ENCODE measurements at regions not wholly inside any gene's neighbourhood (a gene's known extent, or its start where the extent isn't known, plus 50 kb on each side); places are given as distances from the start of the nearest gene placed in this dataset.

DNA sequence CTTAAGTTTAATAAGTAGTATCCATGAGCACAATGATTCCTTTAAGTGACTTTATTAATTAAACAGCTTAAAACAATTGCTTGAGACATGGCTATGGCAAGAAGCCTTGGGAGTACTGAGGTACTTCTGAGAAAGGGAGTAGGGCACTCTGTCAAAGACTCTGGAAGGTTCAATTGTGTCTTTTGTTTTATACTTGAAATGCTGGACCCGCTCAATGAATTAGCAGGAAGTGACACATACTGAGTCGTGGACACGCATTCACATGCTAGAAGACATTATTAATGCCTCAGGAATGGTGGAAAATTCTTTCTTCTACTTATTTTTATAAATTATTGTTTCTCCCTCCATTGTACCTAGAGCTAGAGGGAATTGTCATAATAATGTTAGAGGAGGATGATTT lies 347.3 kb upstream of the ZNF608 start:
- H3K4me3 ChIP-seq (ENCODE audit: control insufficient read depth, low read depth, low read length): no peak overlapping the region
- peak; percentile 83 for DNase-seq (ENCODE audit: low read depth)
- TF ChIP-seq CTCF (conservative IDR thresholded peaks at IDR 0.05; ENCODE audit: control insufficient read depth, insufficient read depth, low read depth, low read length): no peak

DNA sequence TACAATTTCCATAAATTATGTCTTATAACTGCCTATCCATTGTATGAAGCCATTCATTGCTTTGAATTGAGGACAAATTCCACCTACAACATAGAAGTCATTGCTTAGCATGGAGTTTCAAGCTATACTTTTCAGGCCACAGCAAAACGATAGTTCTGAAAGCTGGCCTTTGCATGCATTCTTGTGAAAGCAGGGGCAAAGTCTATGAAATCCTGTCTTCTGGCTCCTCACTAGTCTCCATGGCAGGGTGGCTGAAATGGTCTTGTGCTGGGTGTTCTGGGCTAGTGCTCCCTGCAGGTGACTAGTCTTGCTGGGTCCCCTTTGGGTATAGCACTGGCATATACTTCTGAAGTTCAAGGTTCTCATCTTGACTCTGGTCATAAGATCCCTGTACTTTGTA lies 353.9 kb upstream of the ZNF608 start:
- DNase-seq (ENCODE audit: low read depth): no peak
- H3K4me3 ChIP-seq (ENCODE audit: control insufficient read depth, low read depth, low read length): no peak overlapping the region
- no peak for TF ChIP-seq CTCF (conservative IDR thresholded peaks at IDR 0.05; ENCODE audit: control insufficient read depth, insufficient read depth, low read depth, low read length)

DNA sequence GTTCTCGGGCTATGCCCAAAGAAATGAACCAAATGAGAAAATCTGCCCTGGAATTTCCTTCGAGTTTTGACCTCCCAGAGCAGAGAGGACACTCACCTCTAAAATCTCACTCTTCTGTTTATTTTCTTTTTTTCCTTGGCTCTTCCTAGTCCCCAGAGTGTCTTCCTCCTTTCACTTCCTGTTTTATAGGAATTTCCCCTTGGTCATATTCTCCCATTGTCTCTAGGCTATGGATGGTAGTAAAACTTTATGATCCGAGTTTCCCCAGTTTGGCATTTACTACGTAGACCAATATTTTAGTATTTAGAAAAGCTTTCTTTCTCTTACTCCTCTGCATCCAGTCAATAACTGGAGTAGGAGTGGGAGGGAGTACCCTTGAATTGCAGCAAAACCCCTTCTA lies 354.5 kb upstream of the ZNF608 start:
- no peak for DNase-seq (ENCODE audit: low read depth)
- TF ChIP-seq CTCF (conservative IDR thresholded peaks at IDR 0.05; ENCODE audit: control insufficient read depth, insufficient read depth, low read depth, low read length): no peak
- no peak overlapping the region for H3K4me3 ChIP-seq (ENCODE audit: control insufficient read depth, low read depth, low read length)

DNA sequence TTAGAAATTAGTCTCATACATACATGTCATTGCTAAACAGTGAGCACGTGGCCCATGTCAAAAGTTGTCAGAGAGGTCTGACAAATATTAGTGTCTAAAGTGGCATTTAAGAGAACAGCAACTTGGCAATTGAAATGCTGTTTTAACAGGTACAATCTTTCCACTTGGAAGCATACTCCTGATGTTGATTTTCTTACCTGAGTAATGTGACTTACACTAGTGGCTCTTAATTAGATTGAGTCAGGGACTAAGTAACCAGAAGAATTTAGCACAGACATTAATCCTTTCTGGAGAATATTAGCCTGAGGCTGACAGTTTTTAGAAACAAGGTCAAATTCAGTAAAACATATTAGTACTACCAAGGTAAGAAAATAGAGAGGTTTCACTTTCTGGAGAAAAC lies 357.0 kb upstream of the ZNF608 start:
- DNase-seq (ENCODE audit: low read depth): no peak
- H3K4me3 ChIP-seq (ENCODE audit: control insufficient read depth, low read depth, low read length): no peak overlapping the region
- no peak for TF ChIP-seq CTCF (conservative IDR thresholded peaks at IDR 0.05; ENCODE audit: control insufficient read depth, insufficient read depth, low read depth, low read length)

- TF ChIP-seq CTCF (conservative IDR thresholded peaks at IDR 0.05; ENCODE audit: control insufficient read depth, insufficient read depth, low read depth, low read length): no peak
- DNase-seq (ENCODE audit: low read depth): no peak
- no peak overlapping the region for H3K4me3 ChIP-seq (ENCODE audit: control insufficient read depth, low read depth, low read length)
These were observed 359.8 kb upstream of the ZNF608 start for GRCh38 chr5:125106271-125106670.

- no peak for TF ChIP-seq CTCF (conservative IDR thresholded peaks at IDR 0.05; ENCODE audit: control insufficient read depth, insufficient read depth, low read depth, low read length)
- DNase-seq (ENCODE audit: low read depth): no peak
- no peak overlapping the region for H3K4me3 ChIP-seq (ENCODE audit: control insufficient read depth, low read depth, low read length)
These were observed 360.4 kb upstream of the ZNF608 start for GRCh38 chr5:125106881-125107280.

- no peak overlapping the region for H3K4me3 ChIP-seq (ENCODE audit: control insufficient read depth, low read depth, low read length)
- no peak for TF ChIP-seq CTCF (conservative IDR thresholded peaks at IDR 0.05; ENCODE audit: control insufficient read depth, insufficient read depth, low read depth, low read length)
- no peak for DNase-seq (ENCODE audit: low read depth)
These were observed 362.9 kb upstream of the ZNF608 start for GRCh38 chr5:125109293-125109692.

Data from fibroblast of mammary gland (primary cell).